Endothelial cell of umbilical vein (primary cell): ENCODE measurements at regions not wholly inside any gene's neighbourhood (a gene's known extent, or its start where the extent isn't known, plus 50 kb on each side); places are given as distances from the start of the nearest gene placed in this dataset.

Experiments used
- BruUV-seq: library from RNA; stranded (reverse); fragments of 400-500 nt; replicated peaks from 2 replicates; lab custom pipeline; 2021; lab: Mats Ljungman, UMichigan
- CTCF ChIA-PET: fragments of 300-600, 350-600 bp; sonication (Branson Sonifier 250); formaldehyde crosslinking; loops from one replicate; lab custom pipeline; 2021; ENCODE audit warnings: antibody characterized with exemption, inconsistent platforms; lab: Charles Lee
- POLR2A ChIA-PET: fragments of 300-600, 350-600 bp; sonication (Branson Sonifier 250); formaldehyde crosslinking; loops from one replicate; lab custom pipeline; 2021; ENCODE audit warnings: antibody characterized with exemption, inconsistent platforms; lab: Charles Lee
- DNase-seq: peaks from one replicate; pipeline ENCODE4 v3.0.0-alpha.2; 2011; ENCODE audit warnings: low read depth, low spot score
- FAIRE-seq: peaks from 2 replicates; lab custom pipeline; 2011; peaks lifted over from hg19 to GRCh38; lab: Jason Lieb, UNC
- H2AFZ ChIP-seq: 2 replicates; pipeline ENCODE4 v1.6.0; 2012; ENCODE audit warnings: low read depth, low read length, control low read depth, inconsistent platforms
- H3K27ac ChIP-seq: 2 replicates; pipeline ENCODE4 v1.5.1; 2011; ENCODE audit warnings: low read depth, mild to moderate bottlenecking, control low read depth, low read length, moderate library complexity; ENCODE audit not compliant: insufficient read depth
- H3K27me3 ChIP-seq, 2 experiments: 2 replicates each; pipeline versions ENCODE4 v1.6.0 to v1.6.1; 2011; ENCODE audit warnings: low read length in 2 of 2, mixed read lengths in 1 of 2; ENCODE audit not compliant: control insufficient read depth in 2 of 2, insufficient read depth in 2 of 2
- H3K36me3 ChIP-seq, 2 experiments: 2 replicates in 1 of 2; 3 replicates in 1 of 2; pipeline ENCODE4 v1.5.1; 2011; ENCODE audit warnings: low read length in 2 of 2, mild to moderate bottlenecking in 1 of 2, moderate library complexity in 1 of 2; ENCODE audit not compliant: control insufficient read depth in 2 of 2, insufficient read depth in 2 of 2; ENCODE audit errors: extremely low read depth in 1 of 2
- H3K4me1 ChIP-seq: 3 replicates; pipeline ENCODE4 v1.5.1; 2011; ENCODE audit warnings: mild to moderate bottlenecking, low read length; ENCODE audit not compliant: control insufficient read depth, insufficient read depth; ENCODE audit errors: extremely low read depth
- H3K4me2 ChIP-seq: 2 replicates; pipeline ENCODE4 v1.6.1; 2011; ENCODE audit warnings: low read length, control low read depth, mixed read lengths; ENCODE audit not compliant: insufficient read depth
- H3K4me3 ChIP-seq, 3 experiments: fragments of 200-600 bp in 1 of 3; sonication (generic), shearing (Covaris generic) in 1 of 3; replicated peaks in 1 of 3; 2 replicates each; pipeline ENCODE4 v1.5.1; 2011 to 2016; ENCODE audit warnings: control low read depth in 3 of 3, low read length in 3 of 3, mild to moderate bottlenecking in 2 of 3, inconsistent platforms in 1 of 3, low read depth in 1 of 3, moderate library complexity in 1 of 3; ENCODE audit not compliant: insufficient read depth in 1 of 3
- H3K79me2 ChIP-seq: 2 replicates; pipeline ENCODE4 v1.6.0; 2012; ENCODE audit warnings: low read length, inconsistent platforms; ENCODE audit not compliant: control insufficient read depth, insufficient read depth
- H3K9ac ChIP-seq: replicated peaks from 2 replicates; pipeline ENCODE3; 2011; ENCODE audit warnings: low read length, control low read depth; ENCODE audit not compliant: insufficient read depth; ENCODE audit errors: extremely low read depth
- H3K9me1 ChIP-seq: replicated peaks from 3 replicates; pipeline ENCODE4 v1.6.0; 2011; ENCODE audit warnings: mild to moderate bottlenecking, low read length; ENCODE audit not compliant: control insufficient read depth, insufficient read depth; ENCODE audit errors: extremely low read depth
- H3K9me3 ChIP-seq: replicated peaks from 2 replicates; pipeline ENCODE4 v1.5.1; 2012; ENCODE audit warnings: low read length, inconsistent platforms; ENCODE audit not compliant: control insufficient read depth, insufficient read depth
- H4K20me1 ChIP-seq: replicated peaks from 2 replicates; pipeline ENCODE3; 2011; ENCODE audit warnings: mild to moderate bottlenecking, low read length; ENCODE audit not compliant: control insufficient read depth, insufficient read depth; ENCODE audit errors: extremely low read depth
- EZH2 ChIP-seq: IDR thresholded peaks from 2 replicates; pipeline ENCODE4 v1.6.1; 2012; ENCODE audit warnings: borderline replicate concordance, low read depth, mild to moderate bottlenecking, moderate library complexity, low read length, inconsistent platforms; ENCODE audit not compliant: severe bottlenecking
- FOS ChIP-seq: IDR thresholded peaks from 2 replicates; pipeline ENCODE4 v1.6.1; 2011; ENCODE audit warnings: mild to moderate bottlenecking, low read length, moderate library complexity, borderline replicate concordance; ENCODE audit not compliant: insufficient read depth
- GATA2 ChIP-seq: IDR thresholded peaks from 2 replicates; pipeline ENCODE4 v1.7.0; 2011; ENCODE audit warnings: low read depth, mild to moderate bottlenecking, moderate library complexity, mixed read lengths, low read length; ENCODE audit not compliant: insufficient read length, insufficient read depth
- JUN ChIP-seq: IDR thresholded peaks from 2 replicates; pipeline ENCODE4 v1.6.1; 2011; ENCODE audit warnings: borderline replicate concordance, low read depth; ENCODE audit not compliant: insufficient read length, insufficient read depth
- MYC ChIP-seq: IDR thresholded peaks from one replicate; pipeline ENCODE4 v1.6.1; 2011; ENCODE audit warnings: mild to moderate bottlenecking, low read depth, low read length
- POLR2A ChIP-seq: IDR thresholded peaks from 2 replicates; pipeline ENCODE4 v1.6.1; 2012; ENCODE audit warnings: low read depth, mild to moderate bottlenecking, control low read depth, low read length
- POLR2AphosphoS5 ChIP-seq: IDR thresholded peaks from 2 replicates; pipeline ENCODE4 v1.6.1; 2012; ENCODE audit warnings: low read depth, mild to moderate bottlenecking, control low read depth, low read length, moderate library complexity; ENCODE audit not compliant: insufficient read depth
- dilution Hi-C: fragments of 300-500 bp; cut with MboI; formaldehyde crosslinking; loops from one replicate; pipeline ENCODE4 v1.15.0; 2019; ENCODE audit warnings: low sequenced_read_pairs; ENCODE audit not compliant: extremely low pct_ligation_motif_present
- intact Hi-C: fragments of 100-400 bp; cut with micrococcal nuclease; formaldehyde crosslinking; loops from one replicate; pipeline ENCODE4 v1.10.0; 2022
- TF ChIP-seq, protein P1 (sequence below): IDR thresholded peaks from 2 replicates; pipeline ENCODE4 v1.6.1; 2011; ENCODE audit not compliant: insufficient read depth, insufficient read length
- TF ChIP-seq, protein P2 (sequence below), 2 donors: IDR thresholded peaks; 1 replicate in 1 of 2; 2 replicates in 1 of 2; pipeline ENCODE4 v1.5.1; 2011; ENCODE audit warnings: low read length in 2 of 2, mild to moderate bottlenecking in 2 of 2, moderate library complexity in 2 of 2, control low read depth in 1 of 2, inconsistent platforms in 1 of 2, low read depth in 1 of 2; ENCODE audit not compliant: insufficient read depth in 1 of 2; ENCODE audit errors: extremely low read depth in 1 of 2

DNA sequence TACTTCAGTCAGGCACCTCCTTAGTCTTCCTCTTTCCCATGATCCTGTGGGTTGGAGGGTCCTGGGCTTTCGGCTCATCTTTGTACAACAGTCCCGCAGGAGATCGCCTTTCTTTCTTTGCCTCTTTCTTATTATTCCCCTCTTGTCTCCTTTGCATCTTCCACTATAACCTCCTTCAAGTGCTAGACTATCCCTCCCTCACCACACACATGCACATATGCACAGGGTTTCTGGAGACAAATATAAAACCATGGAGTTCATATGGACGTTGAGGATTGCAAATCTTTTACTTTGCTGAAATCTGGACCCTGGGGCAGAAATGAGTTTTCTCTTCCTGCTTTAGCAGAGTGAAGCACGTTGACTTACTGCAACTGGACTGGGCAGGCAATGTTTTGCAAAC lies 80.3 kb downstream of the TMEM17 start:
- H3K9me1 ChIP-seq = no peaks in the 10 kb centered on the region
- no peaks in the 10 kb centered on the region for H3K4me1 ChIP-seq
- no peak overlapping the region for H2AFZ ChIP-seq
- CTCF ChIA-PET = no interaction called here
- no TSS peak for BruUV-seq
- POLR2A ChIA-PET = no interaction called here
- TF ChIP-seq, protein P1, sequence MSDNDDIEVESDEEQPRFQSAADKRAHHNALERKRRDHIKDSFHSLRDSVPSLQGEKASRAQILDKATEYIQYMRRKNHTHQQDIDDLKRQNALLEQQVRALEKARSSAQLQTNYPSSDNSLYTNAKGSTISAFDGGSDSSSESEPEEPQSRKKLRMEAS = no peak
- no peak overlapping the region for H3K9ac ChIP-seq
- no peaks in the 10 kb centered on the region for H3K79me2 ChIP-seq
- peaks cover 0 to 4% of the 10 kb centered on the region in 2 experiments for H3K27me3 ChIP-seq
- no peaks in the 10 kb centered on the region for H3K9me3 ChIP-seq
- H3K36me3 ChIP-seq = no peaks in the 10 kb centered on the region
- H3K27ac ChIP-seq = no peak overlapping the region
- no peaks in the 10 kb centered on the region for H4K20me1 ChIP-seq
- FAIRE-seq = no peak
- no peak for DNase-seq
- no peak overlapping the region for H3K4me3 ChIP-seq
- intact Hi-C loops = no loop called here
- dilution Hi-C loops = no loop called here
- H3K4me2 ChIP-seq = no peak overlapping the region

DNA sequence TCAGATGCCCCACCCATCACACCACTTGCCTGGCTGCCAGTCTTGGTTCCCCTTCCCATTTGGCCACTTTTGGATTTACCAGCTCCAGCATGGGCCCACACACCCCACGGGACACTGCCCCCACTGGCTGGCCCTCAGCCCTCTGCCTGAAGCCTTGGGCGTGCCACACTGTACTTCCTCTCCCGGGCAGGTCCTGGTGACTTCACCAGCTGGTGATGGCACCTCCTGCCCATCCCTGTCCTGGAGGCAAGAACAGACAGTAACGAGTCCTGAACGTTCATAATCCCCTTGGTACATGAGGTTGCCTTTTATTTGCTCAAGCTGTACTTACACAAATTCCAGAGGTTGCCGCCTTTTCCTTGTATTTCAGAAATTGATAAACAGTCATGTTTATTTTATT lies 81.1 kb downstream of the TMEM17 start:
- no peaks in the 10 kb centered on the region for H3K9me3 ChIP-seq
- no peak overlapping the region for H2AFZ ChIP-seq
- no peak overlapping the region for H3K4me3 ChIP-seq
- CTCF ChIA-PET = no interaction called here
- H3K4me2 ChIP-seq = no peak overlapping the region
- peaks cover 0 to 4% of the 10 kb centered on the region in 2 experiments for H3K27me3 ChIP-seq
- FAIRE-seq (no peak), DNase-seq (no peak)
- BruUV-seq = no TSS peak
- H3K9me1 ChIP-seq = no peaks in the 10 kb centered on the region
- dilution Hi-C loops = no loop called here
- no peaks in the 10 kb centered on the region for H3K36me3 ChIP-seq
- H4K20me1 ChIP-seq = no peaks in the 10 kb centered on the region
- H3K27ac ChIP-seq = no peak overlapping the region
- TF ChIP-seq MYC (no peak), GATA2 (no peak), POLR2AphosphoS5 (no peak), FOS (no peak), EZH2 (no peak), POLR2A (no peak), JUN (no peak)
- TF ChIP-seq, protein P2, sequence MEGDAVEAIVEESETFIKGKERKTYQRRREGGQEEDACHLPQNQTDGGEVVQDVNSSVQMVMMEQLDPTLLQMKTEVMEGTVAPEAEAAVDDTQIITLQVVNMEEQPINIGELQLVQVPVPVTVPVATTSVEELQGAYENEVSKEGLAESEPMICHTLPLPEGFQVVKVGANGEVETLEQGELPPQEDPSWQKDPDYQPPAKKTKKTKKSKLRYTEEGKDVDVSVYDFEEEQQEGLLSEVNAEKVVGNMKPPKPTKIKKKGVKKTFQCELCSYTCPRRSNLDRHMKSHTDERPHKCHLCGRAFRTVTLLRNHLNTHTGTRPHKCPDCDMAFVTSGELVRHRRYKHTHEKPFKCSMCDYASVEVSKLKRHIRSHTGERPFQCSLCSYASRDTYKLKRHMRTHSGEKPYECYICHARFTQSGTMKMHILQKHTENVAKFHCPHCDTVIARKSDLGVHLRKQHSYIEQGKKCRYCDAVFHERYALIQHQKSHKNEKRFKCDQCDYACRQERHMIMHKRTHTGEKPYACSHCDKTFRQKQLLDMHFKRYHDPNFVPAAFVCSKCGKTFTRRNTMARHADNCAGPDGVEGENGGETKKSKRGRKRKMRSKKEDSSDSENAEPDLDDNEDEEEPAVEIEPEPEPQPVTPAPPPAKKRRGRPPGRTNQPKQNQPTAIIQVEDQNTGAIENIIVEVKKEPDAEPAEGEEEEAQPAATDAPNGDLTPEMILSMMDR (IDR thresholded peaks at IDR 0.05; ENCODE audit: extremely low read depth in 1 of 2, insufficient read depth in 1 of 2, low read depth in 1 of 2, low read length in 2 of 2) = no peak
- TF ChIP-seq, protein P1 = no peak
- POLR2A ChIA-PET = no interaction called here
- intact Hi-C loops = no loop called here
- H3K4me1 ChIP-seq = no peaks in the 10 kb centered on the region
- H3K9ac ChIP-seq = no peak overlapping the region
- H3K79me2 ChIP-seq = no peaks in the 10 kb centered on the region
